Esophagus squamous epithelium (tissue), 4 donors: ENCODE measurements at regions not wholly inside any gene's neighbourhood (a gene's known extent, or its start where the extent isn't known, plus 50 kb on each side); places are given as distances from the start of the nearest gene placed in this dataset.

Experiments
- POLR2A ChIP-seq, 4 donors: fragments of 450-650 bp; IDR thresholded peaks; one replicate each; pipeline ENCODE4 v1.6.1; 2017; ENCODE audit warnings: antibody characterized with exemption in 4 of 4, mild to moderate bottlenecking in 4 of 4, moderate library complexity in 3 of 4
- TF ChIP-seq, protein P1 (sequence below), 6 experiments: fragments of 450-650 bp in 4 of 6; fragments of 200-600 bp in 2 of 6; sonication (generic) in 2 of 6; IDR thresholded peaks; one replicate each; pipeline ENCODE4 v1.5.1; 2016 to 2019; ENCODE audit warnings: antibody characterized with exemption in 6 of 6, mild to moderate bottlenecking in 4 of 6, moderate library complexity in 4 of 6

DNA sequence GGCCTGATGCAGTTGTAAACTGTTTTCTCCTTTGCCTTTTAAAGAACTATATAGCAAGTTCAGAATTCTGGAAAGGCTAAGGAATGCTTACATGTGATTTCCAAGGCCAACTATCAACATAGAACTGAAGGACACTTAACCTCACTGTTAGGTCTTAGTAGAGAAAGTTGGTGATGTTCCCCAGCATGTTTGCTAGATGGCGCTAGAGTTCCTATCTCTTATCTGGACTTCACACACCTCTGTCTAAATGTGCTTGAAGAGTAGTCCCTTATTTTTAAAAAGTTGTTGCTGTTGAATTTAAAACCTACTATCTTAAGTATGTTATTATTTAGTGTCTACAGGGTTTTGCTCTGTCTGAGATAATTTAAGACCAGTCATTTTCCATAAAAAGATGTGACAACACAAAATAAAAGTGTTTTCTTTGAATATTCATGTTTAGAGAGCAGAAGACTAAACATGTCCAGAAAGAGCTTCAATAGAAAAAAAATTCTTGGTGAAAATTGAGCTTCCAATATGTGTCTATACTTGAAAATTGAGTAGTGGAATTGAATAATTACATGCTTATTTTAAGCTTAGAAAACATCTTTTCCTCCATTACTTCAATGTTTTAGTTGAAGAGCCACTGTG lies 237.3 kb downstream of the S1PR1 start:
- TF ChIP-seq, protein P1, sequence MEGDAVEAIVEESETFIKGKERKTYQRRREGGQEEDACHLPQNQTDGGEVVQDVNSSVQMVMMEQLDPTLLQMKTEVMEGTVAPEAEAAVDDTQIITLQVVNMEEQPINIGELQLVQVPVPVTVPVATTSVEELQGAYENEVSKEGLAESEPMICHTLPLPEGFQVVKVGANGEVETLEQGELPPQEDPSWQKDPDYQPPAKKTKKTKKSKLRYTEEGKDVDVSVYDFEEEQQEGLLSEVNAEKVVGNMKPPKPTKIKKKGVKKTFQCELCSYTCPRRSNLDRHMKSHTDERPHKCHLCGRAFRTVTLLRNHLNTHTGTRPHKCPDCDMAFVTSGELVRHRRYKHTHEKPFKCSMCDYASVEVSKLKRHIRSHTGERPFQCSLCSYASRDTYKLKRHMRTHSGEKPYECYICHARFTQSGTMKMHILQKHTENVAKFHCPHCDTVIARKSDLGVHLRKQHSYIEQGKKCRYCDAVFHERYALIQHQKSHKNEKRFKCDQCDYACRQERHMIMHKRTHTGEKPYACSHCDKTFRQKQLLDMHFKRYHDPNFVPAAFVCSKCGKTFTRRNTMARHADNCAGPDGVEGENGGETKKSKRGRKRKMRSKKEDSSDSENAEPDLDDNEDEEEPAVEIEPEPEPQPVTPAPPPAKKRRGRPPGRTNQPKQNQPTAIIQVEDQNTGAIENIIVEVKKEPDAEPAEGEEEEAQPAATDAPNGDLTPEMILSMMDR (IDR thresholded peaks at IDR 0.05): peak in 1 of 6 experiments; percentile 19
- no peak for TF ChIP-seq POLR2A (IDR thresholded peaks at IDR 0.05)
